Glutamatergic neuron (in vitro differentiated cells): ENCODE measurements at regions not wholly inside any gene's neighbourhood (a gene's known extent, or its start where the extent isn't known, plus 50 kb on each side); places are given as distances from the start of the nearest gene placed in this dataset.

Experiments used
- DNase-seq: peaks from one replicate; pipeline ENCODE4 v3.0.0; 2022
- H3K27ac Mint-ChIP-seq: one replicate; pipeline ENCODE4 v1.8.0; 2020; ENCODE audit warnings: mild to moderate bottlenecking, mixed read lengths, inconsistent platforms; ENCODE audit not compliant: unreplicated experiment
- H3K27me3 Mint-ChIP-seq: one replicate; pipeline ENCODE4 v1.8.0; 2020; ENCODE audit warnings: mild to moderate bottlenecking, moderate library complexity, mixed read lengths, inconsistent platforms; ENCODE audit not compliant: unreplicated experiment
- H3K36me3 Mint-ChIP-seq: one replicate; pipeline ENCODE4 v1.8.0; 2020; ENCODE audit warnings: mild to moderate bottlenecking, mixed read lengths, inconsistent platforms; ENCODE audit not compliant: unreplicated experiment
- H3K4me1 Mint-ChIP-seq: one replicate; pipeline ENCODE4 v1.8.0; 2020; ENCODE audit warnings: mild to moderate bottlenecking, low read depth, mixed read lengths, inconsistent platforms; ENCODE audit not compliant: unreplicated experiment
- H3K4me3 Mint-ChIP-seq: one replicate; pipeline ENCODE4 v1.8.0; 2020; ENCODE audit warnings: mild to moderate bottlenecking, mixed read lengths, inconsistent platforms; ENCODE audit not compliant: unreplicated experiment
- H3K9me3 Mint-ChIP-seq: one replicate; pipeline ENCODE4 v1.8.0; 2020; ENCODE audit warnings: mild to moderate bottlenecking, moderate library complexity, mixed read lengths, inconsistent platforms; ENCODE audit not compliant: unreplicated experiment
- TF ChIP-seq, protein P1 (sequence below): fragments of 200-600 bp; sonication (generic); IDR thresholded peaks from one replicate; pipeline ENCODE4 v1.5.0; 2021; ENCODE audit not compliant: partially characterized antibody, unreplicated experiment

DNA sequence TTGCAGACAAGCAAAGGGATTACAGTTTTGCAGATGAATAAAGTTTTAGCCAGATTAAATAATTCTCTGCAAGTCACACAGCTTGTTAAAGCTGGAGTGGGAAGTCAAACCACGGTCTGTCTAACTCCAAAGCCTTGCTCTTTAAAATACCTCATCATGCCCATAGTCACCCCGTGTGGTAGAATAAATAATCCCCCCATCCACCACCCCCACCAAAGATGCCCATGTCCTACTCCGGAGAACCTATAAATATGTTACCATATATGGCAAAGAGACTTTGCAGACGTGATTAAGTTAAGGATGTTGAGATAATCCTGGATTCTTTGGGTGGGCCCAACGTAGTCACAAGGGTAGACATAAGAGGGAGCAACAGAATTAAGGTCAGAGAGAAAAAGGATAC is 118.7 kb downstream of the BEND2 start:
- Mint-ChIP-seq H3K4me3 (peak overlapping the region; percentile 58), H3K27me3 (no peaks in the 10 kb centered on the region)

DNA sequence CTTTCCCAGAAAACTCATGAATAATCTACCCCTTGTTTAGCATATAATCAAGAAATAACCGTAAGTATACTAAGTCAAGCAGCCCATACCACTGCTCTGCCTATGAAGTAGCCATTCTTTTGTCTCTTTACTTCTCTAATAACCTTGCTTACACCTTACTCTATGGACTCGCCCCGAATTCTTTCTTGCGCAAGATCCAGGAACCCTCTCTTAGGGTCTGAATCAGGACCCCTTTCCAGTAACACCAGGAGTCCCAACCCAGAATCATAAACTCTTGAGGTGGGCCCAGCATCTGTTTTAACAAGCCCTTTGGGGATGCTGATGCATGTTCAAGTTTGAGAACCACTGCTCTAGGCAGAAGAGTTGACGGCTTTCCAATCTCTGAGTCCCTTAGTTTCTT is 119.6 kb downstream of the BEND2 start:
- Mint-ChIP-seq H3K4me1 (peaks cover 1% of the 10 kb centered on the region), H3K27ac (no peak overlapping the region), H3K36me3 (no peaks in the 10 kb centered on the region), H3K4me3 (no peak overlapping the region), H3K9me3 (no peaks in the 10 kb centered on the region), H3K27me3 (no peaks in the 10 kb centered on the region)
- DNase-seq: no peak
- TF ChIP-seq, protein P1, sequence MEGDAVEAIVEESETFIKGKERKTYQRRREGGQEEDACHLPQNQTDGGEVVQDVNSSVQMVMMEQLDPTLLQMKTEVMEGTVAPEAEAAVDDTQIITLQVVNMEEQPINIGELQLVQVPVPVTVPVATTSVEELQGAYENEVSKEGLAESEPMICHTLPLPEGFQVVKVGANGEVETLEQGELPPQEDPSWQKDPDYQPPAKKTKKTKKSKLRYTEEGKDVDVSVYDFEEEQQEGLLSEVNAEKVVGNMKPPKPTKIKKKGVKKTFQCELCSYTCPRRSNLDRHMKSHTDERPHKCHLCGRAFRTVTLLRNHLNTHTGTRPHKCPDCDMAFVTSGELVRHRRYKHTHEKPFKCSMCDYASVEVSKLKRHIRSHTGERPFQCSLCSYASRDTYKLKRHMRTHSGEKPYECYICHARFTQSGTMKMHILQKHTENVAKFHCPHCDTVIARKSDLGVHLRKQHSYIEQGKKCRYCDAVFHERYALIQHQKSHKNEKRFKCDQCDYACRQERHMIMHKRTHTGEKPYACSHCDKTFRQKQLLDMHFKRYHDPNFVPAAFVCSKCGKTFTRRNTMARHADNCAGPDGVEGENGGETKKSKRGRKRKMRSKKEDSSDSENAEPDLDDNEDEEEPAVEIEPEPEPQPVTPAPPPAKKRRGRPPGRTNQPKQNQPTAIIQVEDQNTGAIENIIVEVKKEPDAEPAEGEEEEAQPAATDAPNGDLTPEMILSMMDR: no peak

More for the DNA sequence above, 118.7 kb downstream of the BEND2 start:
- DNase-seq: no peak
- H3K27ac Mint-ChIP-seq: no peak overlapping the region
- TF ChIP-seq, protein P1: no peak
- no peaks in the 10 kb centered on the region for H3K9me3 Mint-ChIP-seq
- H3K4me1 Mint-ChIP-seq: peaks cover 1% of the 10 kb centered on the region
- H3K36me3 Mint-ChIP-seq: no peaks in the 10 kb centered on the region

DNA sequence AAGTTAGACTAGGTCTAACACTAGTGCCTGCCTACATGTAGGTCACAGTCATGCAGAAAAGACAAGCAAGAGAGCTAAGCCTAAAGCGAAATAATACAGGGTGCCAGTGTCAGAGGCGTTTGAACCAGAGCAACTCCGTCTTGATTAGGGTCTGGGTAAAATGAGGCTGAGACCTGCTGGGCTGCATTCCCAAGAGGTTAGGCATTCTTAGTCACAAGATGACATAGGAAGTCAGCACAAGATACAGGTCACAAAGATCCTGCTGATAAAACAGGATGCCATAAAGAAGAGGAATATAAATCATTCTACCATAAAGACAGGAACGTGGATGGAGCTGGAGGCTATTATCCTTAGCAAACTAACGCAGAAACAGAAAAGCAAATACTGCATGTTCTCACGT is 120.9 kb downstream of the BEND2 start:
- H3K4me1 Mint-ChIP-seq: peaks cover 1% of the 10 kb centered on the region
- H3K27ac Mint-ChIP-seq: no peak overlapping the region
- no peaks in the 10 kb centered on the region for H3K36me3 Mint-ChIP-seq
- no peak overlapping the region for H3K4me3 Mint-ChIP-seq
- DNase-seq: no peak
- no peaks in the 10 kb centered on the region for H3K9me3 Mint-ChIP-seq
- TF ChIP-seq, protein P1: no peak
- no peaks in the 10 kb centered on the region for H3K27me3 Mint-ChIP-seq

DNA sequence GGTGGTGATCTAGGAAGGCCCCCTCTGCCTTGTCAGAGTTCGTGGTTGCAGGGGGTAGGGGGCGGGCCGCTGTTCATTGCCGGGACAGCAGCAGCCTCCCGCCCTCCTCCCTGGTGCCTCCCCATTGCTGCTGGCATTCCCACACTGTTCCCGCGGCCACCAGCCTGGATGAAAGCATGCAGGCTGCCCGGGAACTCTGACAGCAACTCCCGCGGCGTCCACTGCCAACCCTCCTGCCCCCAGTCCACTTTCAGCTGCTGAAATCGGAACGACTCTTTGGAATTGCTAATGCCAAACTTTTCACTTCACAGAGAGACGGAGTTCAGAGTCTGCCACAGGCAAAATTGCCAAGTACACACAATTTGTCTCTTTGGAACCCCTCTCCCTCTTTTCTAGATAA is 121.9 kb downstream of the BEND2 start:
- Mint-ChIP-seq H3K4me3 (no peak overlapping the region), H3K9me3 (no peaks in the 10 kb centered on the region), H3K36me3 (no peaks in the 10 kb centered on the region), H3K27ac (no peak overlapping the region), H3K4me1 (peaks cover 1% of the 10 kb centered on the region), H3K27me3 (no peaks in the 10 kb centered on the region)
- DNase-seq: no peak
- TF ChIP-seq, protein P1: no peak

DNA sequence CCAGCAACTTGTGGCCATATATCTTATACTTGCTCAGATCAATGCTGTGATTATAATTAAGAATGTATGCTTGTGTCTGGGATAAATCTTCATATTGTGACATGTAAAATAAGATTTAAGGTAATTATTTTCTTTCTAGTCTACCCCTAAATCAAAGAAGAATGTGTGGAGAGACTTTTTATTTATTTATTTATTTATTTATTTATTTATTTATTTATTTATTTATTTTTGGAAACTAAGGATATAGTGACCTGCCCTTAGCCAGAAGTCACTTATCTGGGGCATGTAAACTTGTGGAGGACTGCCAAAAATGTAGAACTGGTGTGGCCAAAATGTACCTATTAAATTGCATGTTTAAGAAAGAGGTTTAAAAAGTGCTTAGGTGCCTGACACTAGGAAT is 144.3 kb downstream of the BEND2 start:
- no peak overlapping the region for H3K4me3 Mint-ChIP-seq
- no peaks in the 10 kb centered on the region for H3K27me3 Mint-ChIP-seq
- peaks cover 2% of the 10 kb centered on the region for H3K9me3 Mint-ChIP-seq
- no peak for DNase-seq
- no peak overlapping the region for H3K27ac Mint-ChIP-seq
- TF ChIP-seq, protein P1: no peak
- peaks cover 9% of the 10 kb centered on the region for H3K4me1 Mint-ChIP-seq
- no peaks in the 10 kb centered on the region for H3K36me3 Mint-ChIP-seq
